Mesothelial cell of epicardium (in vitro differentiated cells): ENCODE measurements at regions not wholly inside any gene's neighbourhood (a gene's known extent, or its start where the extent isn't known, plus 50 kb on each side); places are given as distances from the start of the nearest gene placed in this dataset.
"Not testable (repeated sequence)": the region's sequence is repeated elsewhere in the genome, so short reads cannot be mapped to it uniquely, and the experiment has no call there.

Experiments
- DNase-seq, 2 experiments: peaks; one replicate each; pipeline ENCODE4 v3.0.0; 2021; ENCODE audit warnings: low spot score in 2 of 2; ENCODE audit not compliant: unreplicated experiment in 2 of 2
- H3K27ac Mint-ChIP-seq: 2 replicates; pipeline ENCODE4 v1.8.0; 2021; ENCODE audit warnings: mixed read lengths
- H3K27me3 Mint-ChIP-seq: 2 replicates; pipeline ENCODE4 v1.8.0; 2021; ENCODE audit warnings: low read depth, mixed read lengths
- H3K36me3 Mint-ChIP-seq: 2 replicates; pipeline ENCODE4 v1.8.0; 2021; ENCODE audit warnings: mixed read lengths
- H3K4me1 Mint-ChIP-seq: 2 replicates; pipeline ENCODE4 v1.8.0; 2021; ENCODE audit warnings: mixed read lengths
- H3K4me3 Mint-ChIP-seq: 2 replicates; pipeline ENCODE4 v1.8.0; 2021; ENCODE audit warnings: mild to moderate bottlenecking, moderate library complexity, mixed read lengths
- H3K9me3 Mint-ChIP-seq: 2 replicates; pipeline ENCODE4 v1.8.0; 2021; ENCODE audit warnings: mixed read lengths
- TF ChIP-seq, protein P1 (sequence below): fragments of 200-600 bp; sonication (generic); IDR thresholded peaks from one replicate; pipeline ENCODE4 v1.5.0; 2021; ENCODE audit warnings: antibody characterized with exemption; ENCODE audit not compliant: unreplicated experiment

DNA sequence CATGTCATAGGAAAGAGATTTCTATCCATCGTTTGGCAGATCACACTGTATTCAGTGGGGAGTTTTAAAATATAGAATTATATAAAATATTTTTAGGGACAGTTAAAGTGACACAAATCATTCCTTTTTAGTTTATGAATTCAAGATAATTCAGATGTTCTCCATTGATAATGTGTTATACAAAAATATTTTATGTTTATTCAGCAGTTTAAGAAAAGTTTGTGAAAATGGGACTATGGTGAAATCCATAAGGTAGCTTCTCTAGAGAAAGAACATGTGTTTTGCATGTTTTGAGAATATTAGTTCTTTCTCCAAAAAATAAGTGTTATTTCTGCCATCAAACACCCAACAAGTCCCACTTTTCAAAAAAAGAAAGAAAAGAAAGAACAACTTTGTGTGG, 122.9 kb downstream of the EMB start:
- Mint-ChIP-seq H3K4me1 (no peaks in the 10 kb centered on the region), H3K36me3 (no peaks in the 10 kb centered on the region), H3K4me3 (no peak overlapping the region), H3K27me3 (no peaks in the 10 kb centered on the region), H3K27ac (no peak overlapping the region), H3K9me3 (peaks cover 63% of the 10 kb centered on the region)
- TF ChIP-seq, protein P1, sequence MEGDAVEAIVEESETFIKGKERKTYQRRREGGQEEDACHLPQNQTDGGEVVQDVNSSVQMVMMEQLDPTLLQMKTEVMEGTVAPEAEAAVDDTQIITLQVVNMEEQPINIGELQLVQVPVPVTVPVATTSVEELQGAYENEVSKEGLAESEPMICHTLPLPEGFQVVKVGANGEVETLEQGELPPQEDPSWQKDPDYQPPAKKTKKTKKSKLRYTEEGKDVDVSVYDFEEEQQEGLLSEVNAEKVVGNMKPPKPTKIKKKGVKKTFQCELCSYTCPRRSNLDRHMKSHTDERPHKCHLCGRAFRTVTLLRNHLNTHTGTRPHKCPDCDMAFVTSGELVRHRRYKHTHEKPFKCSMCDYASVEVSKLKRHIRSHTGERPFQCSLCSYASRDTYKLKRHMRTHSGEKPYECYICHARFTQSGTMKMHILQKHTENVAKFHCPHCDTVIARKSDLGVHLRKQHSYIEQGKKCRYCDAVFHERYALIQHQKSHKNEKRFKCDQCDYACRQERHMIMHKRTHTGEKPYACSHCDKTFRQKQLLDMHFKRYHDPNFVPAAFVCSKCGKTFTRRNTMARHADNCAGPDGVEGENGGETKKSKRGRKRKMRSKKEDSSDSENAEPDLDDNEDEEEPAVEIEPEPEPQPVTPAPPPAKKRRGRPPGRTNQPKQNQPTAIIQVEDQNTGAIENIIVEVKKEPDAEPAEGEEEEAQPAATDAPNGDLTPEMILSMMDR = no peak
- no peak for DNase-seq

DNA sequence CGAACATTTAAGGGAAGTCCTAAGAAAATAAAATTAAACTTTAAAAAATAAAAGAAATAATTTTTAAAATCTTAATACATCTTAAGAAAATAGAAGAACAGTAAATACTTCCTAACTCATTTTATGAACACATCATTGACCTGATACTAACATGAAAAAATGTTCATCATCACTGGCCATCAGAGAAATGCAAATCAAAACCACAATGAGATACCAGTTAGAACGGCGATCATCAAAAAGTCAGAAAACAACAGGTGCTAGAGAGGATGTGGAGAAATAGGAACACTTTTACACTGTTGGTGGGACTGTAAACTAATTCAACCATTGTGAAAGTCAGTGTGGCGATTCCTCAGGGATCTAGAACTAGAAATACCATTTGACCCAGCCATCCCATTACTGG, 134.6 kb downstream of the EMB start:
- H3K27ac Mint-ChIP-seq, H3K4me3 Mint-ChIP-seq, H3K36me3 Mint-ChIP-seq, H3K4me1 Mint-ChIP-seq, DNase-seq, H3K27me3 Mint-ChIP-seq: not testable (repeated sequence)
- peaks cover 65% of the 10 kb centered on the region for H3K9me3 Mint-ChIP-seq

DNA sequence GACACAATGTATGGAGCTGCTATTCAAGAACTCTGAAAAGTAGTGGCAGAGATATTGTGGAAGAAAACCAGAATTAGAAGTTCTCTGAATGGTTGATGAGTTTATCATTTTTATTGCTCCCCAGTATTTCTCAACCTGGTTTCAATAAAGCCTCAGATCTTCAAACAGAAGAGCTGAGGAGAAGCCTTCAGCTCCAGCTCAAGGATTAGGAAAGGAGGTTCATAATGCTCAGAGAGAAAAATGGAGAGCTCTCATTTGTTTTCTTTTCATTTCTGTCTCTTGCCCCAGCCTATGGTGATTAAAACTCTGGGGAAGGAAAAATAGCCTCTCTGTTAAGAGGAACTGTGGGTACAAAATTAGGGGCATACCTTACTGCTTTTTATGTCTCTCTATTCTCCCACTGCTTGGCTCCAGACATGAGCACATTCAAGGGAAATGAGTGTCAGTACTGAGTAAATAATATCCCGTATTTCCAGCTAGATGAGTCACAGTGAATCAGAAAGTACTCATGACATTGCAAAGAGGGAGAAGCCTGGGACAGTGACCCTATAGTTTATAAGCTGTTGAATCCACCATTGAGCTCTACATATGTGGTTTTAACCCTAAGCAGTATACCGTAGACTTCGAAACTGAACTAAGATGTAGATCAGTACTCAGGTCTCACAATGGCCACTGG, 138.1 kb downstream of the EMB start:
- H3K27ac Mint-ChIP-seq = no peak overlapping the region
- H3K27me3 Mint-ChIP-seq = no peaks in the 10 kb centered on the region
- TF ChIP-seq, protein P1 = no peak
- H3K4me3 Mint-ChIP-seq = no peak overlapping the region
- H3K36me3 Mint-ChIP-seq = no peaks in the 10 kb centered on the region
- H3K9me3 Mint-ChIP-seq = peaks cover 63% of the 10 kb centered on the region
- no peak for DNase-seq
- no peaks in the 10 kb centered on the region for H3K4me1 Mint-ChIP-seq

DNA sequence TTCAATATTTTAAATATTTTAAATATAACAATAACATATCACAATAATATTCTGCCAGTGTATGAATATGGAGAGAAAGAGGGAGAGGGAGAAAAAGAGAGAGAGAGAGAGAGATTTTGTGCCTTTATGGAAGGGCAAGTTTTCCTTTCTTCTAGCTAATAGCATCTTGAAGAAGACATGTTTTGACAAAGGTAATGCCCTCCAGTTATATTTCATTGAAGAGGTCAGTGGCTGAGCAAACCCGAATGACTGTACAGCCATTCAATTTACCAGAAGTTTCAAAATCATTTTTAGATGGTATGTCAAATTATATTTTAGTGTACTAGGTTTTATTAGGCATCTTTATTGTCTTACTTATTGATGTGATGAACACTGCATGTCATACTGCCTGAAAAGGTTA, 139.3 kb downstream of the EMB start:
- Mint-ChIP-seq H3K27ac (no peak overlapping the region), H3K36me3 (no peaks in the 10 kb centered on the region), H3K27me3 (no peaks in the 10 kb centered on the region), H3K9me3 (peaks cover 55% of the 10 kb centered on the region), H3K4me1 (no peaks in the 10 kb centered on the region), H3K4me3 (no peak overlapping the region)
- TF ChIP-seq, protein P1 = no peak
- DNase-seq = no peak

DNA sequence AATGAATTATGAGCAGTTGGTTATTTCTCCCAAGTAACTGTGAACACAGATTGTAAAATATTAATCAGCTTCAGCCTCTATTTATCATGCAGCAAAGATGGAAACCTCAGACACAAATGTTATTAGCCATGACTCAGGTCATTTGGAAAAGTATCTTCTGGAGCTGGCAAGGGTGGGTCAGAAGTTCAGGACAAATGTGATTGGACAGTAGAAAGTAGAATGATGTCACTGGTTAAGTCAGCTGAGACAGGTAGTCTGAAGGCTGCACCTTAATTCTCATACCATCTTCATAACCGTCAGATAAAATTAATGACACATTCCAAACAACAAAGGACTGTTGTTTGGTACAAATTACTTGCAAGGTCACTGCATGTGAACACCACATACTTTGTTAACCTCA, 140.2 kb downstream of the EMB start:
- Mint-ChIP-seq H3K9me3 (peaks cover 48% of the 10 kb centered on the region), H3K4me3 (no peak overlapping the region), H3K27ac (no peak overlapping the region), H3K27me3 (no peaks in the 10 kb centered on the region), H3K36me3 (no peaks in the 10 kb centered on the region), H3K4me1 (no peaks in the 10 kb centered on the region)
- TF ChIP-seq, protein P1 = no peak
- DNase-seq = no peak

DNA sequence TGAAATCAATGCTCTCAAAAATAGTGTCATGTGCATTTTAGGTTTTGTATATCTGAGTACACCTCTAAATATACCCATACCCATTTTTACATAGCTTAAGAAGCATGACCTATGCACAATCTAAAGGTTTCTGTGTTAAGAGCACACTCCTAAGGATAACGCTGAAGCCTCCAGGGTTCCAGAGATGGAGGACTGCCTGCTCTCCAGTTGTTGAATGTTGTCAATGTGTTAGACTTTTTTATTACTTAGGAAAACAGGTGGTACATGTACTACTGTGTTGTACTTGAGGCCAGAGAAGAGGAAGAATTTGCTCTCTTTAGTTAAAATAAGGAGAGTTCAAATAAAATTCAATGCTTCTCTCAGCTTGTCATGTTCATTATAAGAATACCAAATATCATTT, 141.2 kb downstream of the EMB start:
- Mint-ChIP-seq H3K27ac (no peak overlapping the region), H3K36me3 (no peaks in the 10 kb centered on the region), H3K9me3 (peaks cover 52% of the 10 kb centered on the region), H3K4me1 (no peaks in the 10 kb centered on the region), H3K4me3 (no peak overlapping the region), H3K27me3 (no peaks in the 10 kb centered on the region)
- no peak for DNase-seq
- TF ChIP-seq, protein P1 = no peak
